ENCODE measurements at regions not wholly inside any gene's neighbourhood (a gene's known extent, or its start where the extent isn't known, plus 50 kb on each side); places are given as distances from the start of the nearest gene placed in this dataset.

DNA sequence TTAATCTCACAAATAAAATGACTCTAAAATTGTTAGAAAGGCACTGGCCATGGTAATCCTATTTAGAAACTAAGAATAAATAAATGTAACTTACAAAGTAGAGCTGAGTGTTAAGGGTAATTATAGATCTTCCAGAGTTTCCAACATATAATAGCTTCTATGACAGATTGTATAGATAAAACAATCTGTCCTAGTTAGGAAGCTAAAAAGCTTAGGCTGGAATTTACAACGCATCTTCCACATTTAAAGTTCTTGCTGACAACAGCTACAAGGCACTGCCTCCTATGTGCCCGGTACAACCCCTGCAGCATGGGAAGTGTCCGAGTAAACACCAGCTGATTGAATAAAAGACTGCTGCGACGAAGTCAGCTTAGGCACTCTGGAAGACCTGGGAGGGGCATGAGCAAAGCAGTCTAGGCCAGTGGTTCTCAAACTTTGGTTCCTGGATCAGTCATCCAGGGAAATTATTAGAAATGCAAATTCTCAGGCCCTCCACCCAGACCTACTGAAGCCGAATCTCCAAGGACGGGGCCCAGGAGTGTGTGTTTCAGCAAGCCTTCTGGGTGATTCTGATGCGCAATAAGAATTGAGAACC, 635.6 kb upstream of the TBX3 start:
- no peaks in the 10 kb centered on the region for H3K4me1 ChIP-seq (ENCODE audit: insufficient read depth, low read length)
- H3K36me3 ChIP-seq (ENCODE audit: insufficient read depth, low read depth, low read length): no peaks in the 10 kb centered on the region
- H3K9me3 ChIP-seq (ENCODE audit: insufficient read depth, low read depth, low read length): no peaks in the 10 kb centered on the region
- no peaks in the 10 kb centered on the region for H3K27me3 ChIP-seq (ENCODE audit: insufficient read depth, low read length)
- no peak overlapping the region for H3K4me3 ChIP-seq (ENCODE audit: low read length)
- no peak overlapping the region for H3K27ac ChIP-seq (ENCODE audit: low read length)
- no peak overlapping the region for H3K9ac ChIP-seq (ENCODE audit: low read depth, low read length)

DNA sequence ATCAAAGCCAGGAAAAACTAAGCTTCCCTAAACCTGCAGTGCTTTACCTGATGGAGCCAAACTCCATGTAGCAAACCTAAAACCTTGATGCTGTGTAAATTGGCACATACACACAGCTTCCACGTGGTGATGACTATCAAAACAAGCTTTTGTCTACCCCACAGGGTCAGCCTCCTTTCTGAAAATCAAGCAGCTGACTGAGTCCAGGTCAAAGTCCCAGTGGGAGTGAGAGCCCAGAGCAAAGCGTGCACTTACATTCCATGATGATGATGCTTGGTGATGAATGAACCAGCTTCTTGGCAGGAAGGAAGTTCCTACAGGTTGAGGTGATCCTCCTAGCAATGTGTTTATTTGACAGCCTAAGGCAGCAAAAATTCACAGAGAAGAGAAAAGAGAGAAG, 630.0 kb upstream of the TBX3 start:
- Histone ChIP-seq H3K27ac (ENCODE audit: low read length) (no peak overlapping the region), H3K27me3 (ENCODE audit: insufficient read depth, low read length) (no peaks in the 10 kb centered on the region), H3K9ac (ENCODE audit: low read depth, low read length) (no peak overlapping the region), H3K4me3 (ENCODE audit: low read length) (no peak overlapping the region), H3K4me1 (ENCODE audit: insufficient read depth, low read length) (no peaks in the 10 kb centered on the region), H3K36me3 (ENCODE audit: insufficient read depth, low read depth, low read length) (no peaks in the 10 kb centered on the region), H3K9me3 (ENCODE audit: insufficient read depth, low read depth, low read length) (no peaks in the 10 kb centered on the region)

DNA sequence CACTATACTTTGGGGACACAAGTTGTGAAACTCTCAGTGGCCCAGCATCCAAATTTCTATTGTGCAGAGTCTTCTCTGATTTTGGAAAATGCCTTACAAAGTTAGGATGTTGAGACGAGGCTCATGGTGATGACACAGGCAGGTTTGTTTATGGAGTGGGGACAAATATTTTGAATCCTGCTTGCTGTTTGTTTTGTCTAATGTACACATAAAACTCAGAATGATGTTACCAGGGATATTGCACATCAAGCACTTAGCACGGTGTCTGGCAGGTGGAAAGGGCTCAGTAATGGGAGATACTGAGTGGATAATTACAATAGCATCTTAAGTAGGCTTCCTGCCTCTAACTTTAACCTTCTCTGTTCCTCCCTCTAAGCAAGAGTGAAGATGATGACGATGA, 628.9 kb upstream of the TBX3 start:
- H3K27me3 ChIP-seq (ENCODE audit: insufficient read depth, low read length): no peaks in the 10 kb centered on the region
- no peaks in the 10 kb centered on the region for H3K36me3 ChIP-seq (ENCODE audit: insufficient read depth, low read depth, low read length)
- no peak overlapping the region for H3K27ac ChIP-seq (ENCODE audit: low read length)
- no peak overlapping the region for H3K4me3 ChIP-seq (ENCODE audit: low read length)
- no peak overlapping the region for H3K9ac ChIP-seq (ENCODE audit: low read depth, low read length)
- H3K4me1 ChIP-seq (ENCODE audit: insufficient read depth, low read length): no peaks in the 10 kb centered on the region
- no peaks in the 10 kb centered on the region for H3K9me3 ChIP-seq (ENCODE audit: insufficient read depth, low read depth, low read length)

DNA sequence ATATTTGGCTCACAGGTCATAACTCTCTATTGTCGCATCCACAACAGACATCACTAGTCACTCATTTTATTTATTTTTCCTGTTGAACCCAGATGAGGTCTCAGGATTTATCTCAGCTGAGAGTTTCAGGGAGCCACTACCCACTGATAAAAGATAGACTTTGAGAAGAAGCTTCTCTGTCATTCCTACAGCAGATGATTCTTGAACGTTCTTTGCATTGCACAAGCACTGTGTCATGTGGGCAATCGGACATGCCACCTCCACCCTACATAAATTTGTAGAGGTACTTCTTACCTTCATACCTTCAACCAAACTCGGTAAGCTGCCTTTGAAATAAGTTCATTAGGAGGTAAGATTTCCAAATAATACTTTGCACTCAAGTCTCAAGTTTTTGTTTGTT, 627.9 kb upstream of the TBX3 start:
- H3K9me3 ChIP-seq (ENCODE audit: insufficient read depth, low read depth, low read length): no peaks in the 10 kb centered on the region
- no peaks in the 10 kb centered on the region for H3K27me3 ChIP-seq (ENCODE audit: insufficient read depth, low read length)
- no peak overlapping the region for H3K4me3 ChIP-seq (ENCODE audit: low read length)
- no peak overlapping the region for H3K9ac ChIP-seq (ENCODE audit: low read depth, low read length)
- no peak overlapping the region for H3K27ac ChIP-seq (ENCODE audit: low read length)
- no peaks in the 10 kb centered on the region for H3K4me1 ChIP-seq (ENCODE audit: insufficient read depth, low read length)
- H3K36me3 ChIP-seq (ENCODE audit: insufficient read depth, low read depth, low read length): no peaks in the 10 kb centered on the region

DNA sequence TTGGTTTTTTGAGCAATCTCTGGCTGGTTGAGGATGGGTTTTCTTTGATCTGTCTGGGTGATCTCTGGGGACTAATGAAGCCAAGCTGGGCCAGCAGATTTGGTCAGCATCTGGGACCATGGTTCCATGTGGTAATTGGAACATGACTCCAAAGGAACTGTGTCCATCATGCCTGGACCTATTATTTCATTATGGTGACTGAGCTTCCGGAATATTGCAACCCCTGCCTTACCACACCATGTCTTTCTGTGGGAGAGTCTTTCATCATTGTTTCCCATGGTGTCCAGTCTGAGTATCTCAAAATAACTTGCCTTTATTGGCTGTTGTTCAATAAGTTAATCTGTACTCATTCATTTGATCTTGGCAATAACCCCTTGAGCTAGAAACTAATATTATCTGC, 624.9 kb upstream of the TBX3 start:
- no peaks in the 10 kb centered on the region for H3K9me3 ChIP-seq (ENCODE audit: insufficient read depth, low read depth, low read length)
- H3K9ac ChIP-seq (ENCODE audit: low read depth, low read length): no peak overlapping the region
- no peaks in the 10 kb centered on the region for H3K4me1 ChIP-seq (ENCODE audit: insufficient read depth, low read length)
- H3K36me3 ChIP-seq (ENCODE audit: insufficient read depth, low read depth, low read length): no peaks in the 10 kb centered on the region
- H3K4me3 ChIP-seq (ENCODE audit: low read length): no peak overlapping the region
- no peak overlapping the region for H3K27ac ChIP-seq (ENCODE audit: low read length)
- no peaks in the 10 kb centered on the region for H3K27me3 ChIP-seq (ENCODE audit: insufficient read depth, low read length)

DNA sequence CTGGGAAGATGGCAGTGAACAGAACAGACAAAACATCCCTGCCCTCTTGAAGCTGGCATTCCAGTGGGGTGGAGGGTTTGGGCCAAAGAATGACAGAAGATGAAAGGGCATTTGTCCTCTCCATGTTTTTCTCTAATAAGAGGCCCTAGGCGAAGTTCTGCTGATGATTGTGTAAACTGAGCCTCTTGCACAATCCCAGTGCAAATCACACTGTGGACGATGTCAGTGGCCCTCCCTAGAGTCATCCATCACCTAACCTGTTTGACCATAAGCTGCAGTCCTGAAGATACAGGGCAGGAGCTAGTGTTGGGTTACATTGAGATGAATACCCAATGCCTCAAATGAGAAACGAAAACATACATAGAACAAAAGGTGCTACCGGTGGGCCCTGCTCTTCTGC, 622.4 kb upstream of the TBX3 start:
- no peaks in the 10 kb centered on the region for H3K4me1 ChIP-seq (ENCODE audit: insufficient read depth, low read length)
- no peak overlapping the region for H3K4me3 ChIP-seq (ENCODE audit: low read length)
- no peaks in the 10 kb centered on the region for H3K9me3 ChIP-seq (ENCODE audit: insufficient read depth, low read depth, low read length)
- H3K27me3 ChIP-seq (ENCODE audit: insufficient read depth, low read length): no peaks in the 10 kb centered on the region
- no peak overlapping the region for H3K9ac ChIP-seq (ENCODE audit: low read depth, low read length)
- no peak overlapping the region for H3K27ac ChIP-seq (ENCODE audit: low read length)
- H3K36me3 ChIP-seq (ENCODE audit: insufficient read depth, low read depth, low read length): no peaks in the 10 kb centered on the region

DNA sequence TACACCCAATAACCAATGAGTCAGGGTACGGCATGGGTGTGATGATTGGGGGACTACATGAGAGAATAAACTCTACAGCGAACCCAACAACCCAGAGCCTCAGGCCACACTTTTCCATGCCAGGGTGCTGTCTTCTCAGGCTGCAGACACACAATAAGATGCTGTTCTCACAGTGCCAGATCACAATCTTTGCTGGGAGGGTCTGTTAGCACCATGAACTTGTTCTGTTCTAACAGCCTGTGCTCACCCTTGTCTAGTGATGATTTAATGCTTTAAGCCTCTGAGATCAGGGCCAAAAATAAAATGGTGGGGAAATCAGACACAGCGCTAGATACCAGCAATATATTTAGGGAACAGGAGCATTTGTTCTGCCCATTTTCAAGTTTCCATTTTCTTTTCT, 621.9 kb upstream of the TBX3 start:
- H3K27me3 ChIP-seq (ENCODE audit: insufficient read depth, low read length): no peaks in the 10 kb centered on the region
- H3K9ac ChIP-seq (ENCODE audit: low read depth, low read length): no peak overlapping the region
- no peak overlapping the region for H3K27ac ChIP-seq (ENCODE audit: low read length)
- no peaks in the 10 kb centered on the region for H3K9me3 ChIP-seq (ENCODE audit: insufficient read depth, low read depth, low read length)
- no peaks in the 10 kb centered on the region for H3K4me1 ChIP-seq (ENCODE audit: insufficient read depth, low read length)
- H3K36me3 ChIP-seq (ENCODE audit: insufficient read depth, low read depth, low read length): no peaks in the 10 kb centered on the region
- H3K4me3 ChIP-seq (ENCODE audit: low read length): no peak overlapping the region

DNA sequence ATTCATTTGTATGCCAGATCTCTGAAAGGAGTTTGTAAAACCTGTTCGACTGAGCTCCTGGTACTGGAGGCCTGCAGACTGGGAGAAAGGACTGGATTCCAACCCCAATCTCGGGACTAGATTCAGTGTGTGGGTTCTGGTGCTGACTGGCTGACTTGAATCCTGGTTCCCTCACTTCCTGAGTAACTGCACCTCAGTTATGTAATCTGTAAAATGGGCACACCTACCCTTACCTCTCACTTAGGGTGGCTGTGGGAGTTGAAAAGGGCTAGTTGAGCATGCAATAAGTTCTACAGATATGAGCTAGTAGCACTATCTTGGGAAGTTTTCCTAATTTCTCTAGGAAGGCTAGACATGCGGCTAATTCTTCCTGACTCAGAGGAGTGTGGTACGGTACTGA, 621.3 kb upstream of the TBX3 start:
- H3K9ac ChIP-seq (ENCODE audit: low read depth, low read length): no peak overlapping the region
- no peak overlapping the region for H3K4me3 ChIP-seq (ENCODE audit: low read length)
- H3K27me3 ChIP-seq (ENCODE audit: insufficient read depth, low read length): no peaks in the 10 kb centered on the region
- H3K36me3 ChIP-seq (ENCODE audit: insufficient read depth, low read depth, low read length): no peaks in the 10 kb centered on the region
- H3K9me3 ChIP-seq (ENCODE audit: insufficient read depth, low read depth, low read length): no peaks in the 10 kb centered on the region
- H3K27ac ChIP-seq (ENCODE audit: low read length): no peak overlapping the region
- H3K4me1 ChIP-seq (ENCODE audit: insufficient read depth, low read length): no peaks in the 10 kb centered on the region

DNA sequence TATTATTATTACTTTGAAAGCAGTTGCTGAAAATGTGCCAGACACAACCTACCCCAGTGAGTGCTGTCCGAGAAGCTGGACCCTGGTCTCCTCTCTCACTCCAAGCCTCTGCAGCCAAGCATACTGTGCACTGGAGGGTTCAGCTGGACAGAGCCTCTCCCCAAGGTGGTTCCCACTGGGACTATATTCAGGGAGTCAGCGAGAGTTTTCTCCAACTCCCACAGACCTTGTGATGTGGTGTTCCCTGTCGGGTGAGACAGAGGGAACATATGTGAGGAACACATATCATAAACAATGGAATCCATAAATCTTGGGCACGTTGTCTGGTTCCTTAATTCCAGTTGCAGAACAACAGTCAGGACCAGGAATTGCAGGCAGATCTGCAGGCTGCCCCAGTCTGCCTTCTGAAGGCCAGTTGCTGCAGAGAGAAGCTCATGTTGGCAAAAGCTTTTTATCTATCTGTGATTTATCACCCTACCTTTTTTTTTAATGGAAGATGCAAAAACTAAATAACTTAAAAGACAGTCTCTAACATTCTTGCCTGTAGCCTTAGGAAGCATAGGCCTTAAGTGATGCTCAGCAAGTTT, 619.8 kb upstream of the TBX3 start:
- H3K36me3 ChIP-seq (ENCODE audit: insufficient read depth, low read depth, low read length): no peaks in the 10 kb centered on the region
- no peaks in the 10 kb centered on the region for H3K4me1 ChIP-seq (ENCODE audit: insufficient read depth, low read length)
- no peak overlapping the region for H3K9ac ChIP-seq (ENCODE audit: low read depth, low read length)
- no peaks in the 10 kb centered on the region for H3K27me3 ChIP-seq (ENCODE audit: insufficient read depth, low read length)
- H3K9me3 ChIP-seq (ENCODE audit: insufficient read depth, low read depth, low read length): no peaks in the 10 kb centered on the region
- H3K27ac ChIP-seq (ENCODE audit: low read length): no peak overlapping the region
- no peak overlapping the region for H3K4me3 ChIP-seq (ENCODE audit: low read length)

DNA sequence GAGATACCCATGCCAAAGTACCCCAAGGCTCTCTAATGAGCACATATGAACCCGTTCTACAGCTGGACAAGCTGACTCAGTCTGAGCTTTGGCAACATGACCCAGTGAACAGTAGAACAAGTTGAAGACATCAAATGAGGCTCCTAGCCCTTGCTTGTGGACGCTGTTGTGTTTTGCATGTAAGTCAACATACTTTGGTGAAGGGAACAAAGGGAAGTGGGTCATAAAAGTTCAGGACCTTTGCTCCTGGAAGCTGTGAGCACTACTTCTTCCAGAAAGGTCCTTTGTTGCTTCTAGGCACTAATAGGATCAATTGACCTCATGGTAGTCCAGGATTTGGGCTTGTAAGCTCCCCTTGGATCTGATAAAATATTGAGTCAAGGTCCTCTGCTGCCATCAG, 613.5 kb upstream of the TBX3 start:
- no peak overlapping the region for H3K27ac ChIP-seq (ENCODE audit: low read length)
- H3K27me3 ChIP-seq (ENCODE audit: insufficient read depth, low read length): no peaks in the 10 kb centered on the region
- no peak overlapping the region for H3K9ac ChIP-seq (ENCODE audit: low read depth, low read length)
- no peaks in the 10 kb centered on the region for H3K4me1 ChIP-seq (ENCODE audit: insufficient read depth, low read length)
- H3K36me3 ChIP-seq (ENCODE audit: insufficient read depth, low read depth, low read length): no peaks in the 10 kb centered on the region
- H3K9me3 ChIP-seq (ENCODE audit: insufficient read depth, low read depth, low read length): no peaks in the 10 kb centered on the region
- H3K4me3 ChIP-seq (ENCODE audit: low read length): no peak overlapping the region

DNA sequence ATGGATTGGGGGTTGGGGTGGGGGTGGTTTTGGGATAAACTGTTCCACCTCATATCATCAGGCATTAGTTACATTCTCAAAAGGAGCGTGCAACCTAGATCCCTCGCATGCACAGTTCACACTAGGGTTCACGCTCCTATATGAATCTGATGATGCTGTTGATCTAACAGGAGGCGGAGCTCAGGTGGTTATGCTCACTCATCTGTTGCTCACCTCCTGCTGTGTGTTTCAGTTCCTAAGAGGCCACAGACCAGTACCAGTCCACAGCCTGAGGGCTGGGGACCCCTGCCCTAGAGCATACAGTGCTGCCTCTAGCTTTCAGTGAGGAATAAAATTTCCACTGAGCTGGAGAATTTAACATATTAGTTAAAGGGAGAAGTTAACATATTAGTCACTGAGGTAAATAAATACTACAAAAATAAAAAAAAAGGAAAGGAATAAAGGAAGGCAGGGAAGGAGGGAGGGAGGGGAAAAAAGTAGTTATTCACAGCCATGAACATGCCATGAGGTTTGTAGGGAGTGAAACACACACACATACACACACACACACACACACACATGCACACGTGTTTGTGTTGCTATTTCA, 612.7 kb upstream of the TBX3 start:
- Histone ChIP-seq H3K4me1 (ENCODE audit: insufficient read depth, low read length) (no peaks in the 10 kb centered on the region), H3K9me3 (ENCODE audit: insufficient read depth, low read depth, low read length) (no peaks in the 10 kb centered on the region), H3K27ac (ENCODE audit: low read length) (no peak overlapping the region), H3K9ac (ENCODE audit: low read depth, low read length) (no peak overlapping the region), H3K36me3 (ENCODE audit: insufficient read depth, low read depth, low read length) (no peaks in the 10 kb centered on the region), H3K27me3 (ENCODE audit: insufficient read depth, low read length) (no peaks in the 10 kb centered on the region), H3K4me3 (ENCODE audit: low read length) (no peak overlapping the region)

DNA sequence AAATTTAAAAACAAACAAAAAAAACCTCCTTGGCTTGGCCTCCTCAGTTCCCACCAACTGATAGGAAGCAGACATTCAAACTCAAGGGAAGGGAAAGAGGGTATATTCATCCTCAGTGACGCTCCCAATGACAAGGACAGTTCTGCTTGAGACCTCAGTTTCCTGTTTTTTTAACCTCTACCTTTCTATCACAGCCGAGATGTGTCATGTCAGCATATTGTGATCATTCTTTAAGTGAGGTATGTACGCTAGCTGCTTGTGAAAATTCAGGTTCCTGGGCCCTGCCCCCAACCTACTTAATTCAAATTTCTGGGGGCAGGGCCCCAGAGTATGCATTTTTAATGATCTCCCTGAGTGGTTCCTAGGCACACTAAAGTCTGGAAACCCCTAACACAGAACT, 611.9 kb upstream of the TBX3 start:
- Histone ChIP-seq H3K36me3 (ENCODE audit: insufficient read depth, low read depth, low read length) (no peaks in the 10 kb centered on the region), H3K9ac (ENCODE audit: low read depth, low read length) (no peak overlapping the region), H3K27ac (ENCODE audit: low read length) (no peak overlapping the region), H3K4me1 (ENCODE audit: insufficient read depth, low read length) (no peaks in the 10 kb centered on the region), H3K27me3 (ENCODE audit: insufficient read depth, low read length) (no peaks in the 10 kb centered on the region), H3K4me3 (ENCODE audit: low read length) (no peak overlapping the region), H3K9me3 (ENCODE audit: insufficient read depth, low read depth, low read length) (no peaks in the 10 kb centered on the region)

Measured in iPS-20b (cell line).